Hepatic stellate cell (primary cell): ENCODE measurements at regions not wholly inside any gene's neighbourhood (a gene's known extent, or its start where the extent isn't known, plus 50 kb on each side); places are given as distances from the start of the nearest gene placed in this dataset.

Experiments used
- DNase-seq: peaks from one replicate; pipeline ENCODE4 v3.0.0; 2011; ENCODE audit warnings: low spot score

- no peak for DNase-seq
These were observed 51.5 kb upstream of the ARID1B start for GRCh38 chr6:156725712-156726111.

DNA sequence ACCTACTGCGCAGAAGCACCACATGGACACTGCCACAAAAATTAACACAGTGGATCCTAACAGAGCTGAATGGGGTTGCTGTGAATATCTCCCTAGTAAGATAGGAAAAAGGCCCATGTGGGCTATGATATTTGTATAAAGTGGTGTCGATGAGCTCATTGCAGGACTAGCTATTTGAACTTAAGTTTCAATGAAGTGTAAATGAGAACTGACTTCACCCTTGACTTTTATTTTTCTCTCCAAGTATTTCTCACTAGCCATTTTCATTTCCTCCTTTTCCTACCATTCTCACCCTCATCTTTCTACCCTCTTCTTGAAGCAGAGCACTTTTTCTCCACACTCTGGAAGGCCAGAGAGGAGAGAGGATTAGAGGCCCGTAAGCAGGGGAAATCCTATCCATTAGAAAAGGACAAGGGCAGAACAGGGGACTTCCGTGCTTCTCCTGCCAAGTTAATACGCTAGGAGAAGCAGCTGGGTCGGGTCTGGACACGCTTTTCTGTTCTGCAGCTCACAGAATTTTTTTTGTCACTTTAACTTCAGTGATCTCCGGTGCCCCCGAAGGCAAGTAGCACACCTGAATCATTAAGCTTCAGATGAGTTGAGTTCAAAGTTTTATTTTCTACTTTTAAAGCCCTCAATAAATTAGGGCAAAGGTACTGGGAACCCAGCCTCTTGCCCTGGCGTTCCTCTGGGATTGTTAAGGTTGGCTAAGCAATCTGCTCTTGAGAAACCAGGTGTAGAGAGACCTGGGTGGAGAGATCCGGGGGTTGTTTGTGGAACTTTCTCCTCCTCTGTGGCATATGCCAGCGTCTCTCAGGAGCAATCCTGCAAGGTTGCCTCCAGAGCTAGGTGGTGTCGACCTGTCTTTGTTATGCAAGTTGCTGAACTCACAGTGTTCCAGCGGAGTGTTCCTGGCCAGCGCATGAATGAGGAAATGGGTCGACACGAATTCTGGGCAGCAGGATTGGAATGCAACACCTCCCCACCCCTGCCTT, 56.2 kb upstream of the ARID1B start:
- no peak for DNase-seq

DNA sequence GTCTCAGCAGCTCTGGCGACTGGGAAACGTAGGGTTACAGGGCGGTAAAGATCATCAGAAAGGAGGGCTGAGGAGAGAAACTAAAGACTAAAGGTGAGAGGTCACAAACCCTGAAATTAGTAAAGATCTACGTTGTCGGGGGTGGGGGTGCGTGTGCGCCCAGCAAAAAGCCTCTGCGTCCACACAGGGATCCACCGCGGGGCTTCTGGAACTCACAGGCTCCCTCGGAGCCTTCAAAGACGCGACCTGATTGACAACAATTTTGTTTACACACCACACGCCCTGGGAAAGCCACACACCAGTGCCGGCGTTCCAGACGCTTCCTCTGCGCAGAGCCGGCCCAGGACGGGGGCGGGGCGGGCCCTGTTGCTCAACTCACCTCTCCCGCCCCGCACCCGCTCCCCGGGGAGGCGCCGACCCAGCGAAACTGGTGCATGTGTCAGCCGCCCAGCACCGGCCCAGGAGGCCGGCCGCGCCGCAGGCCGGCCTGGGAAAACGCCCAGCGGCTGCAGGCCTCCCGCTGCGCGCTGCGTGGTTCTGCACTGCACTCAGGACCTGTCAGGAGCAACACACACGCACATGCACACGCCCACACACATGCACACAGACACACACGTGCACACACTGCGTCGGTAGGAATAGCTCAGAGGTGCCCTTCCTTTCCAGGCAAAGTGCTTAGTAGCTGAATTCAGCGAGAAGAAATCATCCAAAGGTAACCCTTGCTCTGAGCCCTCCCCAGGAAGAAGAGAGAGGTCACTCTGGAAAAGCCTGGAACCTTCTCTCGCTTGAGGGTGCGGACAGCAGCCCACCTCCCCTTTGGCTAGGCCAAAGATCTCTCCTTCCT, 57.2 kb upstream of the ARID1B start:
- peak; percentile 78 for DNase-seq

DNA sequence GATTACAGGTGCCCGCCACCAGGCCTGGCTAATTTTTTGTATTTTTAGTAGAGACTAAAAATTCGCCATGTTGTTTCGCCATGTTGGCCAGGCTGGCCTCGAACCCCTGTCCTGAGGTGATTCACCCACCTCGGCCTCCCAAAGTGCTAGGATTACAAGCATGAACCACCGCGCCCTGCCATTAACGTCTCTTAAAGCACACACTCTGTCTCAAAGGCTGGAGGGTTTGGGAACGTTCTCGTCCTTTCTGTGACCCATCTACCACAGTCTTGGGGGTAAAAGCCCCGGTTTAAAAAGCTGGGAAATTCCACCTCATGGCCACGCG, 57.8 kb upstream of the ARID1B start:
- no peak for DNase-seq

DNA sequence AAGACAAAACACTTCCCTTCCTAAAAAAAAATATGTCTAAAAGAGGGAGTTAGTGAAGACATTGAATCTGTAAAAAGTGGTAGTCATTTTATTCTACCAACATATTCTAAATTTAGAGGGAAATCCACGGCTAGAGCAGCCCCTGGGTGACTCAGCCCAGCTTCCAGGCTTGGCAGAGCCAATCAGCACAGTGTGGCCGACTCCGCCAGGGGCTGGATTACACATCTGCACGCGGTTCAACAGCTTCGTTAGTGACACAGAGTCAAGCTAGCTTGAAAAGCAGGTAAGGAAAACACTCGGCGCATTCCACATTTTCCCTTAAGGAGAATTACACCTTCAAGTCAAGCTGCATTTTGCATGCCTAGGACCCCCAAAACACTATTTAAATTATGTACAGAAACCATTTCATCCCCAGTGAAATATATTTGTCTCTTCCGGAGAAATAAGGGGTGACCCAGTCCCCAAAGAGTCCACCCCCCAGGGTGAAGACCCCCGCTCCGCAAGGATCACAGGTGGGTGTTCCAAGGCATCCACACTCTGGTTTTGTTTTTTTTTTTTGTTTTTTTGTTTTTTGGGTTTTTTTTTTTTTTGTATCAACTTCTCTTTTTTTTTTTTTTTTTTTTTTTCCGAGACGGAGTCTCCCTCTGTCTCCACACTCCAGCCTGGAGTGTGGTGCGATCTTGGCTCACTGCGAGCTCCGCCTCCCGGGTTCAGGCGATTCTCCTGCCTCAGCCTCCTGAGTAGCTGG, 58.4 kb upstream of the ARID1B start:
- no peak for DNase-seq

- no peak for DNase-seq
These were observed 59.6 kb upstream of the ARID1B start for GRCh38 chr6:156717542-156717941.

DNA sequence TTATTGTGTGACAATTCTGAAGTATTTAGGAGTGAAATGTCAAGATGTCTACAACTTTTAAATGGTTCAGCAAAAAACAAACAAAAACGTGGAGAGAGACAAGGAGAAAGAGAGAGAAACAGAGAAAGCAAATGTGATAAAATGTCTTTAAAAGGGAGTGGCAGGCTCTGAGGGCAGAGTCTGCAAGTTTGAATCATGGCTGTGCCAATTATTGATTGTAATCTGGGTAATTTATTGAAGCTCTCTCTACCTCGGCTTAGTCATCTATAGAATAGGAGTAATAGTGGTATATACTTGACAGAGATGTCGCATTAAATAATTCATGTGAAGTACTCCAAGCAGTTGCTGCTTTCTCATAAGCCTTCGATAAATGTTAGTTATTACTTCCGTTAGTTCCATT, 61.3 kb upstream of the ARID1B start:
- DNase-seq, result no peak

GRCh38 chr6:156713548-156713947, 63.6 kb upstream of the ARID1B start:
- DNase-seq, result no peak

DNA sequence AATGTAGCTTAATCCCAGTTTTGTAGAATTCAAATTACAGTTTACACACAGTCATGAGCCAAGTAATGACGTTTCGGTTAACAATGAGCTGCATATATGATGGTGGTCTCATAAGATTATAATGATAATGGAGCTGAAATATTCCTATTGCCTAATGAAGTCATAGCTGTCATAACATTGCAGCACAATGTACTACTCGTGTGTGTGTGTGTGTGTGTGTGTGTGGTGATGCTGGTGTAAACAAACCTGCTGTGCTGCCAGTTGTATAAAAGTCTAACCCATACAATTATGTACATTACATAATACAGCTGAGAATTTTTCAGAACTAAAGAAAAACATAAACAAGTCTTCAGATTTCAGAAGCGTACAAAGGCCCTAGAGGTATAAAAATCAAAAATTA, 66.7 kb upstream of the ARID1B start:
- DNase-seq, result no peak

DNA sequence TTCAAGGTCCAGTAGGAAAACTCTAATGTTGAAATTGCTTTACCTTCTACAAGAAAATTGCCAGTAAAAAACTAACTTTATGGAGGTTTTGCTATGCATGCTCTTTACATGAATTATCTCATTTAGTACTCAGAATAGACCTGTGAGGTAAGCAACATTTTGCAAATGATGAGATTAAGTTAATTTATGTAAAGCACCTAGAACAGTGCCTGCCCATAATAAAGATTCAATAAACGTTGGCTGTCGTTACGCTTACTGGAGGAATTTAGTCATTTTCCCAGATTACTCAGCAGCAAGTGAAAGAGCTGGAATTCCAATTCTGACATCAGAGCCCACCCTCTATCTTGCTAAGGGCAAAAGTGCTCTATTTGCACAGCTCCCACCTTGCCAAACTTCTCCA, 69.4 kb upstream of the ARID1B start:
- DNase-seq, result no peak

GRCh38 chr6:156703719-156704118, 73.5 kb upstream of the ARID1B start:
- DNase-seq, result no peak

DNA sequence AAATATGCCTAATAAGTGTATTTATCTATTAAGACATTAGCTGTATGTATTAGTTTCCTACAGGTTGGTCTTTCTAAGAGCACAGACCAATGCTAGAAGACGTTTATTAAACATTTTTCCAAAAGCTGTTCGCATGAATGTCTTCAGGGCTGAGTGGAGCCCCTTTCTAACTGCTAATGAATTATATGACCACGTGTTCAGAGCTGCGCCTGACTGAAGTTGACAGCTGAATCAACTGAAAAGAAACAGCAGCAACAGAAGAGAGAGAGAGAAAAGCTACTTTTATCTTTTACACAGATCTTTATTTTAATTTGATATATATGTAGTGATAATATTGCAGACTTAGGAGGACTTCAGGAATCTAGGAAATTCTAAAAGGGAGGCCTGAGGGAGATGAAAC, 75.2 kb upstream of the ARID1B start:
- DNase-seq, result no peak

GRCh38 chr6:156700440-156701057, 76.6 kb upstream of the ARID1B start:
- DNase-seq, result no peak

DNA sequence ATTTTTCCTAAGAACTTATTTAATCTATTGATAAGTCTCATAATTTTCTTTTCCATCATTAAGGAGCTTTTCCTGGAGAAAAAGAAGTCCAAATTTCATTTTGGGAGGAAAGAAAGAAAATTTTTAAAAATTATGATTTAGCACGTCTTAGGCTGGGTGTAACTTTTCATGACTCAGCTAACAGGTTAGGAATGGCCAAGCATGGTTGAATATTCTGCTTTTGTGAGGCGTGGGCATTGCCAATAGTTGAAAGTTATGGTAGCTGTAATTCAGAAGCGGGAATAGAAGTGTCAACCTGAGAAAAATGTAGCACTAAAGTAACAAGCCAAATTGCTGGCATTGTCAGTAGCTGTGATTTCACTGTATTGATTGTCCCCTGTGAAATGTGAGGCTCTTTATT, 77.2 kb upstream of the ARID1B start:
- no peak for DNase-seq

GRCh38 chr6:156699017-156699421, 78.2 kb upstream of the ARID1B start:
- peak; percentile 21 for DNase-seq

GRCh38 chr6:156698239-156699016, 78.8 kb upstream of the ARID1B start:
- DNase-seq, result no peak

- no peak for DNase-seq
These were observed 79.8 kb upstream of the ARID1B start for GRCh38 chr6:156697225-156697830.

DNA sequence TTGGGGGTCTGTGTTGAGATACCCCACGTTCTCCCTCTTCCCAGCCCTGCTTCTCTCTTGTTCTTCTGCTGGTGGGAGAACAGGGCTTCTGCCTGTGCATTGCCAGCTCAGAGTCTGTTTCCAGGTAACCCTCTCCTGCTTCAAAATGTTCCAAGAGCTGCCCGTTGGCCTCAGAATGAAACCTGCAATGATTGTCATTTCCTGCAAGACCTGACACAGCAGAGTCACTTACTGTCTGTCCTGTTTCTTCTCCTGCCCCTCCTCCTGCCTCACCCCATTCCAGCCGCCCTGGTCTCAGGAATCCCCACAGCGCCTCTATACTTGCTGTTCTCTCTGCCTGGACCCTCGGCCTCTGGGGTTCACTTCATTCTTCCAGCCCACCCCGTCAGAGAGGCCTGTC, 81.4 kb upstream of the ARID1B start:
- no peak for DNase-seq

DNA sequence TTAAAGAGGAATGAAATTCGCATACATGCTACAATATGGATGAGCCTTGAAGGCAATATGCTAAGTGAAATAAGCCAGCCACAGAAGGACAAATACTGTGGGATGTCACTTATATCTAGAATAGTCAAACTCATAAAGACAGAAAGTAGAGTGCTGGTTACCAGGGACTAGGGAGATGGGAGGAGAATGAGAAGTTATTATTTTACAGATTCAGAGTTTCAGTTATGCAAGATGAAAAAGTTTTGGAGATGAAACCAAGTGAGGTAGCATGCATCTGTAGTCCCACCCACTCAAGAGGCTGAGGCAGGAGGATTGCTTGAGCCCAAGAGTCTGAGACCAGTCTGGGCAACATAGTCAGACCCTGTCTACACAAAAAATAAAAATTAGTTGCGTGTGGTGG, 82.5 kb upstream of the ARID1B start:
- no peak for DNase-seq

- DNase-seq, result no peak
These were observed 86.2 kb upstream of the ARID1B start for GRCh38 chr6:156691018-156691417.

DNA sequence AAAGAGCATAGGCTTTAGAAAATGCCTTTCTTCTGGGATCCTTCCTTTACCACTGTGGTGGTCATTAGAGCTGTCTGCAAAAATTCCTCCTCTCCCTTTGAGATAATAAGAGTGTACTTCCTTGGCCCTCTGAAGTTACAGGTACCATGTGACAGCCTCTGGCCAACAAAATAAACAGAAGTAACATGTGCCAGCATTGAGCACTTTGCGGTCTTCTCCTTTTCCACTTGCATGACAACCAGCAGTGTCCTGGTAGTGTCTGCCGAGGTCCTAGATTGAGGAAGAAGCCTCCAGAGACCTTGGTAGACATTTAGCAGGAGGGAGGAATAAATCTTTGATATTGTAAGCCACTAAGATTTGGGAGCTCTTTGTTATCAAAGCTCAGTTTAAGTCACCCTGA, 87.5 kb upstream of the ARID1B start:
- no peak for DNase-seq
